DND-41 (cell line): ENCODE measurements at regions not wholly inside any gene's neighbourhood (a gene's known extent, or its start where the extent isn't known, plus 50 kb on each side); places are given as distances from the start of the nearest gene placed in this dataset.

ENCODE experiments used
- EZH2 ChIP-seq: IDR thresholded peaks from 3 replicates; pipeline ENCODE4 v1.6.1; 2012; ENCODE audit warnings: borderline replicate concordance, low read depth, mild to moderate bottlenecking, moderate library complexity, low read length, inconsistent platforms; ENCODE audit not compliant: severe bottlenecking
- TF ChIP-seq, protein P1 (sequence below): IDR thresholded peaks from 2 replicates; pipeline ENCODE4 v1.5.1; 2012; ENCODE audit warnings: borderline replicate concordance, low read length, moderate library complexity, mild to moderate bottlenecking; ENCODE audit not compliant: poor library complexity, severe bottlenecking; ENCODE audit errors: extremely low read depth

DNA sequence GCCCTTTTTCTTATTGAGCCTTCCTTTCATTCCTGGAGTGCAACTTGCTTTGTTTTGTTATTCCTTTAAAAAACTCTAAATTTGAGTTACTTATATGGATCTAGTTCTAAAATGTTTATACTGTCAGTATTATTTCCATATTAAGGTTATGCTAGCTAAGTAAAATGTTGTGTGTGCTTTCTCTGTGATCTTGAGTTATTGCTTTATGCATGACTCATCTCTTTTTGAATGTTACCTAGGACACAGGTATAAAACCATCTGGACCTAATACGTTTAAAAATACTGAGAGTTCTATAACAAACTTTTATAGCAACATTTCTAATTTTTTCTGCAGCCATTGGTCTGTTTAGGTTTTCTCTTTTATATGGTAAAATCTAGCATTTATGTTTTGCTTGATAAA, 132.8 kb upstream of the LGR5 start:
- TF ChIP-seq, protein P1, sequence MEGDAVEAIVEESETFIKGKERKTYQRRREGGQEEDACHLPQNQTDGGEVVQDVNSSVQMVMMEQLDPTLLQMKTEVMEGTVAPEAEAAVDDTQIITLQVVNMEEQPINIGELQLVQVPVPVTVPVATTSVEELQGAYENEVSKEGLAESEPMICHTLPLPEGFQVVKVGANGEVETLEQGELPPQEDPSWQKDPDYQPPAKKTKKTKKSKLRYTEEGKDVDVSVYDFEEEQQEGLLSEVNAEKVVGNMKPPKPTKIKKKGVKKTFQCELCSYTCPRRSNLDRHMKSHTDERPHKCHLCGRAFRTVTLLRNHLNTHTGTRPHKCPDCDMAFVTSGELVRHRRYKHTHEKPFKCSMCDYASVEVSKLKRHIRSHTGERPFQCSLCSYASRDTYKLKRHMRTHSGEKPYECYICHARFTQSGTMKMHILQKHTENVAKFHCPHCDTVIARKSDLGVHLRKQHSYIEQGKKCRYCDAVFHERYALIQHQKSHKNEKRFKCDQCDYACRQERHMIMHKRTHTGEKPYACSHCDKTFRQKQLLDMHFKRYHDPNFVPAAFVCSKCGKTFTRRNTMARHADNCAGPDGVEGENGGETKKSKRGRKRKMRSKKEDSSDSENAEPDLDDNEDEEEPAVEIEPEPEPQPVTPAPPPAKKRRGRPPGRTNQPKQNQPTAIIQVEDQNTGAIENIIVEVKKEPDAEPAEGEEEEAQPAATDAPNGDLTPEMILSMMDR: no peak
- no peak for TF ChIP-seq EZH2
